Neural progenitor cell (in vitro differentiated cells): ENCODE measurements at regions not wholly inside any gene's neighbourhood (a gene's known extent, or its start where the extent isn't known, plus 50 kb on each side); places are given as distances from the start of the nearest gene placed in this dataset.

Source experiments
- DNase-seq: peaks from one replicate; pipeline ENCODE4 v3.0.0-alpha.2; 2016; ENCODE audit warnings: low spot score
- H2AFZ ChIP-seq: fragments of 200-600 bp; sonication (generic); replicated peaks from 2 replicates; pipeline ENCODE4 v1.6.1; 2016; ENCODE audit warnings: antibody characterized with exemption
- H3F3A ChIP-seq: fragments of 200-600 bp; sonication (generic); 2 replicates; pipeline ENCODE4 v1.6.1; 2016; ENCODE audit warnings: antibody characterized with exemption, low read depth
- H3K27ac ChIP-seq: fragments of 200-600 bp; sonication (generic); 2 replicates; pipeline ENCODE4 v1.5.1; 2016; ENCODE audit warnings: mild to moderate bottlenecking
- H3K27me3 ChIP-seq: fragments of 200-600 bp; sonication (generic); 2 replicates; pipeline ENCODE4 v1.6.1; 2016; ENCODE audit warnings: mild to moderate bottlenecking, moderate library complexity
- H3K36me3 ChIP-seq: fragments of 200-600 bp; sonication (generic); 2 replicates; pipeline ENCODE4 v1.5.1; 2016
- H3K4me1 ChIP-seq: fragments of 200-600 bp; sonication (generic); 2 replicates; pipeline ENCODE4 v1.6.1; 2016; ENCODE audit warnings: mixed run types
- H3K4me2 ChIP-seq: fragments of 200-600 bp; sonication (generic); 2 replicates; pipeline ENCODE4 v1.6.1; 2016
- H3K4me3 ChIP-seq: fragments of 200-600 bp; sonication (generic); 2 replicates; pipeline ENCODE4 v1.5.1; 2016
- H3K79me2 ChIP-seq: fragments of 200-600 bp; sonication (generic); 2 replicates; pipeline ENCODE4 v1.6.1; 2016; ENCODE audit warnings: low read depth
- H3K9ac ChIP-seq: fragments of 200-600 bp; sonication (generic); 2 replicates; pipeline ENCODE4 v1.6.1; 2016
- H3K9me3 ChIP-seq: fragments of 200-600 bp; sonication (generic); 2 replicates; pipeline ENCODE4 v1.5.1; 2016; ENCODE audit warnings: low read depth
- H4K20me1 ChIP-seq: fragments of 200-600 bp; sonication (generic); 2 replicates; pipeline ENCODE4 v1.6.1; 2016; ENCODE audit warnings: low read depth
- H3K27ac Mint-ChIP-seq: 3 replicates; pipeline ENCODE4 v1.8.0; 2021; ENCODE audit warnings: mixed read lengths
- H3K27me3 Mint-ChIP-seq: 2 replicates; pipeline ENCODE4 v1.8.0; 2022; ENCODE audit warnings: low read depth, mild to moderate bottlenecking, inconsistent platforms, moderate library complexity, mixed read lengths; ENCODE audit not compliant: insufficient read depth
- H3K36me3 Mint-ChIP-seq: 3 replicates; pipeline ENCODE4 v1.8.0; 2021; ENCODE audit warnings: mixed read lengths
- H3K4me1 Mint-ChIP-seq: 3 replicates; pipeline ENCODE4 v1.8.0; 2021; ENCODE audit warnings: mixed read lengths
- H3K4me3 Mint-ChIP-seq: 3 replicates; pipeline ENCODE4 v1.8.0; 2021; ENCODE audit warnings: mild to moderate bottlenecking, moderate library complexity, mixed read lengths
- H3K9me3 Mint-ChIP-seq: 3 replicates; pipeline ENCODE4 v1.8.0; 2020; ENCODE audit warnings: mixed read lengths
- EZH2 ChIP-seq: fragments of 200-600 bp; sonication (generic); IDR thresholded peaks from 2 replicates; pipeline ENCODE4 v1.6.1; 2017; ENCODE audit warnings: antibody characterized with exemption, mild to moderate bottlenecking, moderate library complexity
- EZH2phosphoT487 ChIP-seq: fragments of 200-600 bp; sonication (generic); IDR thresholded peaks from 2 replicates; pipeline ENCODE4 v1.6.1; 2017; ENCODE audit warnings: antibody characterized with exemption
- TF ChIP-seq, protein P1 (sequence below): fragments of 200-600 bp; sonication (generic); IDR thresholded peaks from 2 replicates; pipeline ENCODE4 v1.5.1; 2017; ENCODE audit warnings: antibody characterized with exemption, mild to moderate bottlenecking

DNA sequence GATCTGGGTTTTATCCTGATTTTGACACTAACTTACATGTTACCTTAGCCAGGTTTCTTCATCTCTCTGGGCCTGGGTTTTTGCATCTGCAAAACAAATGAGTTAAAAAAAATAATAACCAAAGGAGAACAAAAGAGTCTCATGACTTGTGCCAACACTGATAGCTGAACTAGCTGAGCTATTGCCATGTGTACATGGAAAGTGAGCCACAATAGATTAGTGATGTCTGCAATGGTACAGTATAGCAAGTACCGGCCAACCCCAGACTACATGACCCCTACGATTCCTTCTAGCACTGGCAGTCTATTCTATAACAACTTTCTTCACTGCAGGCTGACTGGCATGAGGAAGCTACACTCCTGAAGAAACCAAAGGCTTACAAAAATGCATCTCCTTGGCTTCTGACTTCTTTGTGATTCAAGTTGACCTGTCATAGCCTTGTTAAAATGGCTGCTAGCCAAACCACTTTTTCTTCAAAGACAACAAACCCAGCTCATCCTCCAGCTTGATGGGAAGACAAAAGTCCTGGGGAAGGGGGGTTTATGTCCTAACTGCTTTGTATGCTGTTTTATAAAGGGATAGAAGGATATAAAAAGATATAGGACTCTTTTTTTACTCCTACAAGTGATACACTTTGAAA is 123.7 kb downstream of the DAD1 start:
- Histone ChIP-seq H3K9me3 (no peaks in the 10 kb centered on the region), H4K20me1 (no peaks in the 10 kb centered on the region), H3K4me3 (no peak overlapping the region)

DNA sequence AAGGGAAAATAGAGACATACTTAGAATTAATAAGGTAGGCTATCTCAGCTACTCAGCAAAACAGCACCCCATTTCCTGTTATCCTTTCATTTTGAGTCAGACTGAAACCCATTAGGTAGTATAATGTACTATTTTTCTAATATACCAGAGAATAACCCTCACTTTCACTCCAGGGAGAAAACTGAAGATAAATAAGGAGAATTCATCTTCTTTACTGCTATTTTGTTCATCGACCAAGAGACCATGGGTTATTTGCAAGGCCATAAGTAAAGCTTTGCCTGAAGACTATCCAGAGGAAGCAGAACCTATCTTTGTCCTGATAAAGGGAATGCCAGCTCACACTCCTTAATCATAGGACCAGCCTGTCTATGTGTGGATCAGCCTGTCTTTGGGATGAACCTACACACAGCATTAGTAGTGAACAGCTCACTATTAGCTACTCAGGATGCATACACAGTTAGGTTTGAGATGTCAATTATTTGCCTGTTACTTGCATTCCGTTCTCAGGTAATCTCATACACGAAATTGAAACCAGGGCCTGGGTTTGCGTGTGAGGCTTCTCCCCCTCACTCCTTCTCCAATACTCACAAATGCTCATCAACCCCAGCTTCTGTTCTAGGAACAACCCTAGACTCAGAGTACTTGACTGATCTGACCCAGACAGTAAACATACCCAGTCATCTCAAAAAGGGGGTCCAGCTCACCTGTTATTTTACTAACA is 124.4 kb downstream of the DAD1 start:
- peaks cover 5% of the 10 kb centered on the region for H3F3A ChIP-seq
- no peak for DNase-seq
- H3K9ac ChIP-seq: no peak overlapping the region
- H4K20me1 ChIP-seq: no peaks in the 10 kb centered on the region
- H3K36me3 ChIP-seq: no peaks in the 10 kb centered on the region
- Mint-ChIP-seq H3K4me1 (peaks cover 44% of the 10 kb centered on the region), H3K4me3 (no peak overlapping the region), H3K9me3 (no peaks in the 10 kb centered on the region), H3K27me3 (no peaks in the 10 kb centered on the region), H3K36me3 (no peaks in the 10 kb centered on the region), H3K27ac (no peak overlapping the region)
- no peak overlapping the region for H3K27ac ChIP-seq
- TF ChIP-seq, protein P1, sequence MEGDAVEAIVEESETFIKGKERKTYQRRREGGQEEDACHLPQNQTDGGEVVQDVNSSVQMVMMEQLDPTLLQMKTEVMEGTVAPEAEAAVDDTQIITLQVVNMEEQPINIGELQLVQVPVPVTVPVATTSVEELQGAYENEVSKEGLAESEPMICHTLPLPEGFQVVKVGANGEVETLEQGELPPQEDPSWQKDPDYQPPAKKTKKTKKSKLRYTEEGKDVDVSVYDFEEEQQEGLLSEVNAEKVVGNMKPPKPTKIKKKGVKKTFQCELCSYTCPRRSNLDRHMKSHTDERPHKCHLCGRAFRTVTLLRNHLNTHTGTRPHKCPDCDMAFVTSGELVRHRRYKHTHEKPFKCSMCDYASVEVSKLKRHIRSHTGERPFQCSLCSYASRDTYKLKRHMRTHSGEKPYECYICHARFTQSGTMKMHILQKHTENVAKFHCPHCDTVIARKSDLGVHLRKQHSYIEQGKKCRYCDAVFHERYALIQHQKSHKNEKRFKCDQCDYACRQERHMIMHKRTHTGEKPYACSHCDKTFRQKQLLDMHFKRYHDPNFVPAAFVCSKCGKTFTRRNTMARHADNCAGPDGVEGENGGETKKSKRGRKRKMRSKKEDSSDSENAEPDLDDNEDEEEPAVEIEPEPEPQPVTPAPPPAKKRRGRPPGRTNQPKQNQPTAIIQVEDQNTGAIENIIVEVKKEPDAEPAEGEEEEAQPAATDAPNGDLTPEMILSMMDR: no peak
- TF ChIP-seq EZH2phosphoT487 (no peak), EZH2 (no peak)
- no peak overlapping the region for H3K4me3 ChIP-seq
- no peaks in the 10 kb centered on the region for H3K27me3 ChIP-seq
- no peaks in the 10 kb centered on the region for H3K79me2 ChIP-seq
- H3K9me3 ChIP-seq: no peaks in the 10 kb centered on the region
- H3K4me2 ChIP-seq: no peak overlapping the region
- H2AFZ ChIP-seq: no peak overlapping the region
- peaks cover 16% of the 10 kb centered on the region for H3K4me1 ChIP-seq

More for the DNA sequence above, 123.7 kb downstream of the DAD1 start:
- peaks cover 5% of the 10 kb centered on the region for H3F3A ChIP-seq
- no peaks in the 10 kb centered on the region for H3K36me3 ChIP-seq
- H3K9ac ChIP-seq: no peak overlapping the region
- H3K27ac ChIP-seq: no peak overlapping the region
- Mint-ChIP-seq H3K9me3 (no peaks in the 10 kb centered on the region), H3K36me3 (no peaks in the 10 kb centered on the region), H3K4me3 (no peak overlapping the region), H3K4me1 (peaks cover 45% of the 10 kb centered on the region), H3K27ac (no peak overlapping the region), H3K27me3 (no peaks in the 10 kb centered on the region)
- no peak overlapping the region for H2AFZ ChIP-seq
- no peaks in the 10 kb centered on the region for H3K79me2 ChIP-seq
- H3K4me2 ChIP-seq: no peak overlapping the region
- peaks cover 16% of the 10 kb centered on the region for H3K4me1 ChIP-seq
- no peaks in the 10 kb centered on the region for H3K27me3 ChIP-seq
- no peak for DNase-seq
- TF ChIP-seq EZH2phosphoT487: no peak
- no peak for TF ChIP-seq EZH2
- TF ChIP-seq, protein P1: no peak

DNA sequence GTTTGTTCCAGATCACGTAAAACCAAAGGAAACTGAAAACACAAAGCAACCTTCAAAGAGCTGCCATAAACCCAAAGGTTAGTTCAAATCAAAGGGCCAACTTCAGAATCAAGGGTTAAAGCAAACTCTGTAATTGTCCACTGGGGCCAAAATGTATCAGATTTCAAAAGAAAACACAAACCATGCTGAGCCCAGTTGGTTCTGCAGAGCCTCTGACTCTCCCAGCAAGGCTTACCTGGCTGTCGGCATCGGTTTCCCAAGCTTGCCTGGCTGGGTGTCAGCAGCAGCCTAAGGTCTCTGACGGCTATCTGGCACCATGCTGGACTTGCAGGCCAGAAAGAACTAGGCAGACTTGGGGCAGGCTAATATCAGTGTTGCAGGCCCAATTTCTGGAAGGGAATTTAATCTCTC is 125.3 kb downstream of the DAD1 start:
- Mint-ChIP-seq H3K27me3 (no peaks in the 10 kb centered on the region), H3K27ac (no peak overlapping the region), H3K4me3 (no peak overlapping the region), H3K4me1 (peaks cover 39% of the 10 kb centered on the region), H3K9me3 (no peaks in the 10 kb centered on the region), H3K36me3 (no peaks in the 10 kb centered on the region)
- H3K27ac ChIP-seq: no peak overlapping the region
- no peak overlapping the region for H2AFZ ChIP-seq
- H3K36me3 ChIP-seq: no peaks in the 10 kb centered on the region
- no peaks in the 10 kb centered on the region for H3K9me3 ChIP-seq
- no peaks in the 10 kb centered on the region for H4K20me1 ChIP-seq
- no peak for DNase-seq
- H3K9ac ChIP-seq: no peak overlapping the region
- H3K79me2 ChIP-seq: no peaks in the 10 kb centered on the region
- H3K4me2 ChIP-seq: no peak overlapping the region
- H3K27me3 ChIP-seq: no peaks in the 10 kb centered on the region
- TF ChIP-seq, protein P1: no peak
- no peak for TF ChIP-seq EZH2phosphoT487
- TF ChIP-seq EZH2: no peak
- H3K4me3 ChIP-seq: no peak overlapping the region
- peaks cover 16% of the 10 kb centered on the region for H3K4me1 ChIP-seq
- H3F3A ChIP-seq: peaks cover 5% of the 10 kb centered on the region
